ENCODE measurements at regions not wholly inside any gene's neighbourhood (a gene's known extent, or its start where the extent isn't known, plus 50 kb on each side); places are given as distances from the start of the nearest gene placed in this dataset.

- TF ChIP-seq CTCF (conservative IDR thresholded peaks at IDR 0.05) (no peak), EZH2 (IDR thresholded peaks at IDR 0.05; ENCODE audit: low read depth) (no peak)
Observed at GRCh38 chr4:137390707-137391106, 141.6 kb downstream of the PCDH18 start.

Data from PC-9 (cell line).